ENCODE measurements at regions not wholly inside any gene's neighbourhood (a gene's known extent, or its start where the extent isn't known, plus 50 kb on each side); places are given as distances from the start of the nearest gene placed in this dataset.
"Not testable (repeated sequence)": the region's sequence is repeated elsewhere in the genome, so short reads cannot be mapped to it uniquely, and the experiment has no call there.

DNA sequence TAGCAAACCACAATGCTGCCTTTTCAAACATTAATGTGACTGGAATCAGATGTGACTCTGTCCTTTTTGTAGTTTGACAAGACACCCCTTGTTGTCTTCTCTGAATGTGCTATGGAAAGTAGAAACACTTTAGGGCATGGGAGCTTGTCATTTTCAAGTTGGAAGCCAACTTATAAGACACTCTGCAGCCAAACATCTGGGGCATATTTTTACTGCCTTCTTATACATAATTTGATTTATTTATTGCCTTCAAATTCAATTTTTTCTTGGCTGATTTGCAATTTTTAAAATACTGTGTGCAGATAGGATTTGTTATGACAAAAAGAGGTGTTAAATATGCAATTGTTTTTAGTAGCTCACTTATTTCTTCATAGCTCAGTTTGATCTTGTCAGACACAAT, 1002.0 kb upstream of the PCDH7 start:
- DNase-seq (ENCODE audit: low read depth) = no peak
- TF ChIP-seq, protein P1, sequence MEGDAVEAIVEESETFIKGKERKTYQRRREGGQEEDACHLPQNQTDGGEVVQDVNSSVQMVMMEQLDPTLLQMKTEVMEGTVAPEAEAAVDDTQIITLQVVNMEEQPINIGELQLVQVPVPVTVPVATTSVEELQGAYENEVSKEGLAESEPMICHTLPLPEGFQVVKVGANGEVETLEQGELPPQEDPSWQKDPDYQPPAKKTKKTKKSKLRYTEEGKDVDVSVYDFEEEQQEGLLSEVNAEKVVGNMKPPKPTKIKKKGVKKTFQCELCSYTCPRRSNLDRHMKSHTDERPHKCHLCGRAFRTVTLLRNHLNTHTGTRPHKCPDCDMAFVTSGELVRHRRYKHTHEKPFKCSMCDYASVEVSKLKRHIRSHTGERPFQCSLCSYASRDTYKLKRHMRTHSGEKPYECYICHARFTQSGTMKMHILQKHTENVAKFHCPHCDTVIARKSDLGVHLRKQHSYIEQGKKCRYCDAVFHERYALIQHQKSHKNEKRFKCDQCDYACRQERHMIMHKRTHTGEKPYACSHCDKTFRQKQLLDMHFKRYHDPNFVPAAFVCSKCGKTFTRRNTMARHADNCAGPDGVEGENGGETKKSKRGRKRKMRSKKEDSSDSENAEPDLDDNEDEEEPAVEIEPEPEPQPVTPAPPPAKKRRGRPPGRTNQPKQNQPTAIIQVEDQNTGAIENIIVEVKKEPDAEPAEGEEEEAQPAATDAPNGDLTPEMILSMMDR (conservative IDR thresholded peaks at IDR 0.05; ENCODE audit: low read length) = no peak
- H3K4me3 ChIP-seq (ENCODE audit: low read length) = no peak overlapping the region

DNA sequence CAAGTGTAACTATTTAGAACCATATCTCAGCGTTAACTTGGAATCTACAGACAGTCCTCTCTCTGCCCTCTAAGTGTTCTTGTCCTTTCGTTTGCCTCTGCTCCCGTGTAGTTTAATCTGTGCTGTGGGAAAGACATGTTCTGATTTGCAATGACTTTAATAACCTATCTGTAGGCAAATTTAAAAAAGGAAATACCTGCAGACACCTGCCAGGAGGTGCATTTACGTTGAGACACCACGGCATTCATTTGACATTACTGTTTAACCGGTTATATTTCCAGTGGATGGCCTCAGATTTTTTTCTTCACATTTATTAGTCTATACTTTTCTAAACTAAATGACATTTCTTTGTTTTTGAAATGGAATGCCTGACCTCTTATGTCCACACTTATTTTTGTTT, 997.9 kb upstream of the PCDH7 start:
- TF ChIP-seq, protein P1 (conservative IDR thresholded peaks at IDR 0.05; ENCODE audit: low read length) = no peak
- no peak for DNase-seq (ENCODE audit: low read depth)
- no peak overlapping the region for H3K4me3 ChIP-seq (ENCODE audit: low read length)

DNA sequence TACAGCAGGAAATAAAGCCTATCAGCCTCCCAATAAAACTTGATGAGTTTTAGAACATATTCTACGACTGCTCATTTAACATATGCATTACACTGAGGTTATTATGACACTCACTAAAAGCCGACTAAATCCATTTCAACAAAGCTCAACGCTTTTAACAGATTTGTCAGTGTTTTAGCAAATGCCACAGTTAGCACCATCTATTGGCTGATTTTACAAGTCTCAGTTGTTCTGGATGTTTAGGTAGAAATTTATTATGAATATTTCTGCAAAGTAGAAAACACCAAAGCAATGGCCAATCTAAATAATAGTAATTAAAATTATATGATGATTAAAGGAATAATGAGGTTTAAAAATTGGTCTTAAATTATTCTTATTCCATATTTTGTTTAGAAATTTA, 993.2 kb upstream of the PCDH7 start:
- TF ChIP-seq, protein P1 (conservative IDR thresholded peaks at IDR 0.05; ENCODE audit: low read length) = no peak
- no peak for DNase-seq (ENCODE audit: low read depth)
- no peak overlapping the region for H3K4me3 ChIP-seq (ENCODE audit: low read length)

DNA sequence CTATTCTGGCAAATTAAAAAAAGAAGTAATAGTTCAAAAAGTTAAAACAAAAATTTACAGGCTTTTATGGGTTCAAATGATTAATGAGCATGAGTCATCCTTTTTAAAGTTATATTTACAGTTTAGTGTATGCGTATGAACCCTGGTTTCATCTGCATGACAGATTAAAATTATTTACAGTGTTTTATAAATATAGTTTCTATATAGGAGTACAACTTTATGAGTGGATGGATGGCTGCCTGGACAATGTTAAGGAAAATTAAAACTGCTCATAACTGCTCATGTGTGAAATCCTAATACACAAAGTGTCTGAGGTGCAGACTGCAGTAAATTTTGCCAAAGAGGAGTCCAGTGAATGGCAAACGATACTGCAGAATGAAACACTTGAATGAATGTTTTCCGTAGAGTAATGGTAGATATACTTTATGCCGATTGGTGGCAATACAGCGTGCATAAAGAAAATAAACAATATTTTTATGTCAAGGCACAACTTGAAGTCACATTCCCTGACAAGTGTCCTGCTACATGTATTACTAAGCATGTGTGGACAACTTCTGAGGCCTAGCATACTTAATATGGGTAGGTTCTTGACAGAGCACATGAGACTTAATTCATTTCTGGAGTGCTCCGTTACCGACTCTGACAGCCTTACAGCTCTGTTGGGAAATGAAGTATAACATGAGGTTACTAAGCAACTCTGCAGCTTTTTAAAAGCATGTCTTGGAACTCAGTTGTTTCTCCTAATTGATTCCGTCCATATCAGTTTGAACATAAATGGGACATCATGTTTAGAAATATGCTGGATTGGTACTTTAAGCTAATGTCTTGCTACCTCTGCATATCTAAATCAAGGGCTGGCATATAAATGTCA, 985.6 kb upstream of the PCDH7 start:
- DNase-seq (ENCODE audit: low read depth) = no peak
- TF ChIP-seq, protein P1 (conservative IDR thresholded peaks at IDR 0.05; ENCODE audit: low read length) = no peak
- no peak overlapping the region for H3K4me3 ChIP-seq (ENCODE audit: low read length)

DNA sequence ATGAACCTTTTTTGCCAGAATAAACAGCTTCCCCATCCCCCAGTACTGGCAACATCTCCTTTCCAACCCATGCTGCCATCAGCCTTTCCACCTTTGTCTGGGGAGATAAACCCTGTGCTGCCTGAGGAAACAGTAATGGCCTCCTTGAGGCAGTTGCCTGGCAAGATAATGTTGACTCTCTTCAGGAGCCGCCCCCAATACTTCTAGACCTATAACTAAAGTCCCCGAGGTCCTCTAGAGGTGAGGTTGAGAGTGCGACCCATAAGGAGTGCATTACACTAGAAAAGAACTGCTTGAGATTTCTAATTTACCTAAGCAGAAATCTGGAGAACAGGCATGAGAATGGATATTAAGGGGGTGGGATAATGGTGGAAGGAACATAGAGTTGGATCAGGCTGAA, 963.2 kb upstream of the PCDH7 start:
- TF ChIP-seq, protein P1 (conservative IDR thresholded peaks at IDR 0.05; ENCODE audit: low read length) = no peak
- H3K4me3 ChIP-seq (ENCODE audit: low read length) = no peak overlapping the region
- no peak for DNase-seq (ENCODE audit: low read depth)

DNA sequence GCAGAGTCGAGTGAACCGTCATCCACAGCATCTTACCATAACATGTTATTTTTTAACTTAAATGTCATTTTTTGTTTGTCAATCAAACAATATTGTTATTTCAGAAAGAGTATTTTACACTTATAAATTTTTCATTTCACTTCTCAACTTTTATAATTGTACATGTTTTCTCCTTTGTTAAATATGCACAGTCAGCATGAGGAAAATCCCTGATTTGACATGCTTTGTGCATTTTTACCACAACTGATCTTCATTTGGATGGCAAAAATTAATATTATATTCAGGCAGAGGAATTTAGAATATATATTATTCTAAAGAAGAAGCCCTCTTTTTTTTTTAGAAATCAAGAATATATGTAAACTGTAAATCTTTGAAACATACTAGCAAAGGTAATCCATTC, 958.0 kb upstream of the PCDH7 start:
- TF ChIP-seq, protein P1 (conservative IDR thresholded peaks at IDR 0.05; ENCODE audit: low read length) = no peak
- no peak for DNase-seq (ENCODE audit: low read depth)
- no peak overlapping the region for H3K4me3 ChIP-seq (ENCODE audit: low read length)

DNA sequence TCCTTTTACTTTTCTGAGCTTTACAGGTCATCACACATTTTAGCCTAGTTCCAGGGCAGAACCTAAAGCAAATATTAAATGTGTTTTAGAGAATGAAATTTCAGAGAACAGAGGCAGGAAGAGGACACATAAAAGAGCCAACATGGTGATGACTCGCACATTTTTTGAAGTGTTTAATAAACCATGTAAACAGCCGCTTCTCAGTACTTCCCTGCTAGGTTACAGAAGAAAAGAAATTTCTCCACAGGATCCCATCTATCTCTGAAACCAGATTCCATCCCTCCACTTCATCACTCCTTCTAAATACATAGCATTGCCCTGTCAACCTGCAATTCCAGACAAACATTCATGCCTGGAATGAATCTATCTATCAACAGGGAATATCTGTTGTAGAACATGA, 949.5 kb upstream of the PCDH7 start:
- DNase-seq (ENCODE audit: low read depth) = no peak
- no peak overlapping the region for H3K4me3 ChIP-seq (ENCODE audit: low read length)
- TF ChIP-seq, protein P1 (conservative IDR thresholded peaks at IDR 0.05; ENCODE audit: low read length) = no peak

DNA sequence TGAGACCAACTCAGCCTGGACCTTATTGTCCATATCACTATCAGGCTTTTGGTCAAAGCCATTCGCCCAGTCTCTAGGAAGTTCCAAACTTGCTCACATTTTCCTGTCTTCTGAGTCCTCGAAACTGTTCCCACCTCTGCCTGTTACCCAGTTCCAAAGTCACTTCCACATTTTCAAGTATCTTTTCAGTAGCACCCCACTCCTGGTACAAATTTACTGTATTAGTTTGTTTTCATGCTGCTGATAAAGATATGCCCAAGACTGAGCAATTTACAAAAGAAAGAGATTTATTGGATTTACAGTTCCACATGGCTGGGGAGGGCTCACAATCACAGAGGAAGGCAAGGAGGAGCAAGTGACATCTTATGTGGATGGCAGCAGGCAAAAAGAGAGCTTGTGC, 932.0 kb upstream of the PCDH7 start:
- DNase-seq (ENCODE audit: low read depth) = not testable (repeated sequence)

More for the DNA sequence above, 932.0 kb upstream of the PCDH7 start:
- not testable (repeated sequence) for H3K4me3 ChIP-seq (ENCODE audit: low read length)

Data from AG10803 (cell line).